H1 (cell line): ENCODE measurements at regions not wholly inside any gene's neighbourhood (a gene's known extent, or its start where the extent isn't known, plus 50 kb on each side); places are given as distances from the start of the nearest gene placed in this dataset.

Experiments
- CTCF ChIA-PET: fragments of 300-600 bp; sonication (Branson Sonifier 250); formaldehyde crosslinking; loops from one replicate; lab custom pipeline; 2021; ENCODE audit not compliant: partially characterized antibody; lab: Charles Lee
- POLR2A ChIA-PET: fragments of 300-600 bp; sonication (Branson Sonifier 250); formaldehyde crosslinking; loops from one replicate; lab custom pipeline; 2021; ENCODE audit warnings: inconsistent platforms; ENCODE audit not compliant: partially characterized antibody; lab: Charles Lee
- DNase-seq, 2 experiments: peaks; one replicate each; pipeline versions ENCODE4 v3.0.0 to v3.0.0-alpha.2; 2010 to 2022; ENCODE audit warnings: low spot score in 2 of 2, low read depth in 1 of 2, mixed read lengths in 1 of 2
- FAIRE-seq: peaks from 2 replicates; lab custom pipeline; 2011; peaks lifted over from hg19 to GRCh38; lab: Jason Lieb, UNC
- H2AFZ ChIP-seq: 2 replicates; pipeline ENCODE4 v1.8.1; 2012; ENCODE audit warnings: low read length, inconsistent platforms
- H2AK5ac ChIP-seq: 2 replicates; pipeline ENCODE4 v1.6.1; 2013; ENCODE audit warnings: low read depth, low read length
- H2BK120ac ChIP-seq: replicated peaks from 2 replicates; pipeline ENCODE3; 2013; ENCODE audit warnings: low read depth, low read length, inconsistent platforms
- H2BK12ac ChIP-seq: 2 replicates; pipeline ENCODE4 v1.6.1; 2013; ENCODE audit warnings: low read depth, low read length
- H2BK15ac ChIP-seq: 2 replicates; pipeline ENCODE4 v1.6.1; 2013; ENCODE audit warnings: low read length
- H2BK20ac ChIP-seq: 2 replicates; pipeline ENCODE4 v1.6.1; 2013; ENCODE audit warnings: low read length
- H2BK5ac ChIP-seq: 2 replicates; pipeline ENCODE4 v1.6.1; 2013; ENCODE audit warnings: low read depth, low read length
- H3K14ac ChIP-seq: 2 replicates; pipeline ENCODE4 v1.6.1; 2013; ENCODE audit warnings: inconsistent platforms; ENCODE audit not compliant: insufficient read length
- H3K18ac ChIP-seq: 2 replicates; pipeline ENCODE4 v1.6.1; 2013; ENCODE audit warnings: low read length; ENCODE audit errors: extremely low read depth
- H3K23ac ChIP-seq: 2 replicates; pipeline ENCODE4 v1.6.1; 2013; ENCODE audit warnings: inconsistent platforms; ENCODE audit not compliant: insufficient read length
- H3K23me2 ChIP-seq: 2 replicates; pipeline ENCODE4 v1.6.1; 2013; ENCODE audit warnings: low read depth, low read length
- H3K27ac ChIP-seq: 2 replicates; pipeline ENCODE4 v1.6.1; 2011; ENCODE audit warnings: low read depth, low read length, inconsistent platforms
- H3K27me3 ChIP-seq, 4 experiments: replicated peaks in 1 of 4; 1 replicate in 1 of 4; 2 replicates in 3 of 4; pipeline versions ENCODE4 v1.6.1 to v1.8.1; 2011 to 2013; ENCODE audit warnings: low read length in 3 of 4, mild to moderate bottlenecking in 3 of 4, inconsistent platforms in 2 of 4, mixed read lengths in 2 of 4, moderate library complexity in 1 of 4; ENCODE audit not compliant: control insufficient read depth in 3 of 4, insufficient read depth in 3 of 4; ENCODE audit errors: extremely low read depth in 1 of 4
- H3K36me3 ChIP-seq, 4 experiments: 2 replicates each; pipeline versions ENCODE4 v1.6.1 to v1.8.1; 2011 to 2013; ENCODE audit warnings: mild to moderate bottlenecking in 4 of 4, low read length in 3 of 4, moderate library complexity in 2 of 4, control low read depth in 1 of 4, inconsistent platforms in 1 of 4; ENCODE audit not compliant: insufficient read depth in 4 of 4, control insufficient read depth in 2 of 4
- H3K4ac ChIP-seq: replicated peaks from 2 replicates; pipeline ENCODE3; 2013; ENCODE audit warnings: low read length, low read depth, mixed read lengths, inconsistent platforms; ENCODE audit not compliant: insufficient read length
- H3K4me1 ChIP-seq, 4 experiments: replicated peaks in 1 of 4; 1 replicate in 1 of 4; 2 replicates in 3 of 4; pipeline versions ENCODE4 v1.6.1 to v1.8.1; 2011 to 2013; ENCODE audit warnings: low read length in 3 of 4, inconsistent platforms in 2 of 4, mixed read lengths in 1 of 4; ENCODE audit not compliant: insufficient read depth in 4 of 4, control insufficient read depth in 3 of 4
- H3K4me2 ChIP-seq, 2 experiments: 2 replicates each; pipeline versions ENCODE4 v1.6.1 to v1.8.1; 2011 to 2013; ENCODE audit warnings: low read depth in 2 of 2, low read length in 2 of 2, control low read depth in 1 of 2, inconsistent platforms in 1 of 2, mild to moderate bottlenecking in 1 of 2; ENCODE audit not compliant: insufficient read depth in 1 of 2
- H3K4me3 ChIP-seq, 4 experiments: fragments of 200-600, 300-600 bp in 1 of 4; sonication (generic), shearing (Covaris generic), sonication (Bioruptor Twin) in 1 of 4; 2 replicates each; pipeline versions ENCODE4 v1.5.1 to v1.8.1; 2011 to 2016; ENCODE audit warnings: low read length in 4 of 4, low read depth in 3 of 4, control low read depth in 2 of 4, inconsistent platforms in 2 of 4, mild to moderate bottlenecking in 2 of 4, mixed read lengths in 1 of 4, moderate library complexity in 1 of 4; ENCODE audit not compliant: insufficient read depth in 2 of 4; ENCODE audit errors: extremely low read depth in 1 of 4
- H3K56ac ChIP-seq: replicated peaks from 2 replicates; pipeline ENCODE3; 2013; ENCODE audit warnings: low read depth, mild to moderate bottlenecking, mixed read lengths, low read length, inconsistent platforms; ENCODE audit not compliant: insufficient read length
- H3K79me1 ChIP-seq: 2 replicates; pipeline ENCODE4 v1.6.1; 2013; ENCODE audit warnings: low read depth, low read length, control low read depth
- H3K79me2 ChIP-seq, 2 experiments: 2 replicates each; pipeline versions ENCODE4 v1.6.1 to v1.8.1; 2012 to 2013; ENCODE audit warnings: low read length in 2 of 2, mild to moderate bottlenecking in 2 of 2, inconsistent platforms in 1 of 2; ENCODE audit not compliant: insufficient read depth in 2 of 2, control insufficient read depth in 1 of 2
- H3K9ac ChIP-seq, 4 experiments: replicated peaks in 1 of 4; 1 replicate in 1 of 4; 2 replicates in 3 of 4; pipeline versions ENCODE4 v1.6.1 to v1.8.1; 2011 to 2013; ENCODE audit warnings: low read depth in 3 of 4, low read length in 3 of 4, control low read depth in 2 of 4, mild to moderate bottlenecking in 2 of 4, moderate library complexity in 2 of 4, inconsistent platforms in 1 of 4; ENCODE audit errors: extremely low read depth in 1 of 4
- H3K9me3 ChIP-seq, 2 experiments: 2 replicates each; pipeline versions ENCODE4 v1.6.1 to v1.8.1; 2012 to 2013; ENCODE audit warnings: mild to moderate bottlenecking in 2 of 2, moderate library complexity in 2 of 2, control low read depth in 1 of 2, inconsistent platforms in 1 of 2, low read depth in 1 of 2, low read length in 1 of 2, mixed read lengths in 1 of 2; ENCODE audit not compliant: insufficient read depth in 2 of 2
- H4K20me1 ChIP-seq, 2 experiments: replicated peaks in 1 of 2; 2 replicates each; pipeline versions ENCODE3 to v1.8.1; 2011 to 2013; ENCODE audit warnings: inconsistent platforms in 2 of 2, low read length in 2 of 2, mild to moderate bottlenecking in 1 of 2; ENCODE audit not compliant: insufficient read depth in 2 of 2, control insufficient read depth in 1 of 2
- H4K5ac ChIP-seq: 2 replicates; pipeline ENCODE4 v1.6.1; 2013; ENCODE audit warnings: low read length, low read depth, mixed read lengths, inconsistent platforms; ENCODE audit not compliant: insufficient read length
- H4K8ac ChIP-seq: 2 replicates; pipeline ENCODE4 v1.8.0; 2013; ENCODE audit warnings: mild to moderate bottlenecking, moderate library complexity, low read length, inconsistent platforms; ENCODE audit not compliant: insufficient read depth; ENCODE audit errors: extremely low read depth
- H4K91ac ChIP-seq: replicated peaks from 2 replicates; pipeline ENCODE3; 2013; ENCODE audit warnings: low read length, mixed read lengths, inconsistent platforms; ENCODE audit not compliant: insufficient read length
- CREB1 ChIP-seq: IDR thresholded peaks from 2 replicates; pipeline ENCODE4 v1.6.1; 2012; ENCODE audit warnings: inconsistent platforms
- CTCF ChIP-seq, 3 experiments: IDR thresholded peaks; 1 replicate in 2 of 3; 2 replicates in 1 of 3; pipeline versions ENCODE4 v1.5.1 to v1.6.1; 2011; ENCODE audit warnings: low read length in 3 of 3, mild to moderate bottlenecking in 3 of 3, inconsistent platforms in 2 of 3, low read depth in 1 of 3, moderate library complexity in 1 of 3; ENCODE audit not compliant: insufficient read depth in 1 of 3; ENCODE audit errors: control extremely low read depth in 1 of 3
- HDAC2 ChIP-seq, 2 experiments: fragments of 300-600 bp in 1 of 2; sonication (generic) in 1 of 2; IDR thresholded peaks; 2 replicates each; pipeline ENCODE4 v1.6.1; 2011 to 2012; ENCODE audit warnings: low read depth in 2 of 2, low read length in 2 of 2, mild to moderate bottlenecking in 2 of 2, moderate library complexity in 2 of 2, borderline replicate concordance in 1 of 2, inconsistent platforms in 1 of 2
- JUND ChIP-seq: IDR thresholded peaks from 2 replicates; pipeline ENCODE4 v1.6.1; 2011; ENCODE audit warnings: mild to moderate bottlenecking, improper control_type of control experiment, low read length
- MAX ChIP-seq: IDR thresholded peaks from 2 replicates; pipeline ENCODE4 v1.6.1; 2012; ENCODE audit warnings: inconsistent platforms
- SP4 ChIP-seq: IDR thresholded peaks from 2 replicates; pipeline ENCODE4 v1.6.1; 2012; ENCODE audit warnings: low read length, inconsistent platforms
- TBP ChIP-seq: IDR thresholded peaks from 2 replicates; pipeline ENCODE4 v1.6.1; 2011; ENCODE audit warnings: low read depth, low read length, improper control_type of control experiment
- ZNF274 ChIP-seq: IDR thresholded peaks from 2 replicates; pipeline ENCODE4 v1.7.0; 2012; ENCODE audit warnings: low read length, borderline replicate concordance; ENCODE audit errors: extremely low read depth
- WGBS, 2 experiments: shearing (Covaris generic) in 1 of 2; methylation state at CpG; one replicate each; pipeline versions ENCODE4 v1.1.6 to v1.1.7; 2013 to 2015; ENCODE audit warnings: low lambda C conversion rate in 2 of 2, mixed read lengths in 2 of 2, inconsistent platforms in 1 of 2, low coverage in 1 of 2, missing lambda C conversion rate in 1 of 2; ENCODE audit not compliant: insufficient replicate concordance in 2 of 2, insufficient coverage in 1 of 2, insufficient read length in 1 of 2; ENCODE audit errors: extremely low coverage in 1 of 2, missing lambda C conversion rate in 1 of 2; 5-methylcytosine and 5-hydroxymethylcytosine counted together

- no peak overlapping the region for H3K4me2 ChIP-seq
- no peak overlapping the region for H3K4ac ChIP-seq
- H3K4me1 ChIP-seq = peaks cover 0 to 2% (median 0%) of the 10 kb centered on the region in 4 experiments; a peak in 2 of 7 replicates
- FAIRE-seq = no peak
- H3K9me3 ChIP-seq = 0 out of 4 replicates have a peak, but pooled peaks cover 0 to 2% of the 10 kb centered on the region in 2 experiments
- H2BK20ac ChIP-seq = no peak overlapping the region
- H4K5ac ChIP-seq = no peak overlapping the region
- WGBS, 2 experiments = 91% methylated on average over 2 of the region's 2 CpGs; no CpG with 5 or more reads in 1 of the 2 experiments
- no peaks in the 10 kb centered on the region for H3K79me1 ChIP-seq
- H2BK5ac ChIP-seq = no peak overlapping the region
- TF ChIP-seq TBP = no peak
- no peak for TF ChIP-seq CREB1
- no peak for TF ChIP-seq MAX
- TF ChIP-seq JUND = no peak
- no peak for TF ChIP-seq ZNF274
- TF ChIP-seq CTCF (IDR thresholded peaks at IDR 0.05; ENCODE audit: control extremely low read depth in 1 of 3, insufficient read depth in 1 of 3, low read depth in 1 of 3, low read length in 3 of 3) = no peak
- TF ChIP-seq HDAC2 (IDR thresholded peaks at IDR 0.05; ENCODE audit: borderline replicate concordance in 1 of 2, low read depth in 2 of 2, low read length in 2 of 2) = no peak
- TF ChIP-seq SP4 = no peak
- TF ChIP-seq, all 59 proteins: peak for 0
- H3K36me3 ChIP-seq = no peaks in the 10 kb centered on the region; a peak in 1 of 8 replicates
- no peak overlapping the region for H3K4me3 ChIP-seq
- no peak overlapping the region for H3K23ac ChIP-seq
- no peak overlapping the region for H3K9ac ChIP-seq
- no peak overlapping the region for H3K14ac ChIP-seq
- no peak overlapping the region for H4K91ac ChIP-seq
- H3K18ac ChIP-seq = no peak overlapping the region
- CTCF ChIA-PET = interaction anchor here (0.6 to 1.6 kb wide), 2 partner anchors 12 to 19 kb away, joined by 3 to 5 read pairs; no protein-coding TSS in a partner anchor
- H2BK12ac ChIP-seq = no peak overlapping the region
- no peak overlapping the region for H2BK15ac ChIP-seq
- H3K23me2 ChIP-seq = no peaks in the 10 kb centered on the region
- H3K79me2 ChIP-seq = no peaks in the 10 kb centered on the region
- H3K27me3 ChIP-seq = no peaks in the 10 kb centered on the region
- H2BK120ac ChIP-seq = no peak overlapping the region
- no peak overlapping the region for H2AK5ac ChIP-seq
- H3K27ac ChIP-seq = no peak overlapping the region
- DNase-seq = no peak
- no peaks in the 10 kb centered on the region for H4K20me1 ChIP-seq
- H3K56ac ChIP-seq = no peak overlapping the region
- H4K8ac ChIP-seq = no peak overlapping the region
- H2AFZ ChIP-seq = no peak overlapping the region
- POLR2A ChIA-PET = no interaction called here
Measured at GRCh38 chr6:113287396-113287795, 569.7 kb upstream of the MARCKS start.
